ENCODE measurements at regions not wholly inside any gene's neighbourhood (a gene's known extent, or its start where the extent isn't known, plus 50 kb on each side); places are given as distances from the start of the nearest gene placed in this dataset.

GRCh38 chrX:79300856-79301255, 66.3 kb downstream of the ITM2A start:
- DNase-seq (no peak), ATAC-seq (no peak)
- intact Hi-C loops (cut with DNase I, micrococcal nuclease), result no loop called here
- H3K9me3 ChIP-seq, result no peaks in the 10 kb centered on the region
- H3K4me1 ChIP-seq (ENCODE audit: low read depth), result no peaks in the 10 kb centered on the region
- H3K4me3 ChIP-seq, result no peak overlapping the region
- no peaks in the 10 kb centered on the region for H3K36me3 ChIP-seq (ENCODE audit: low read depth)
- no peak for TF ChIP-seq CTCF (IDR thresholded peaks at IDR 0.05)

GRCh38 chrX:79290596-79290995, 76.5 kb downstream of the ITM2A start:
- DNase-seq, result no peak
- Histone ChIP-seq H3K36me3 (ENCODE audit: low read depth) (no peaks in the 10 kb centered on the region), H3K9me3 (no peaks in the 10 kb centered on the region), H3K4me1 (ENCODE audit: low read depth) (no peaks in the 10 kb centered on the region), H3K4me3 (no peak overlapping the region)
- intact Hi-C loops (cut with DNase I, micrococcal nuclease), result no loop called here
- no peak for TF ChIP-seq CTCF (IDR thresholded peaks at IDR 0.05)
- no peak for ATAC-seq

GRCh38 chrX:79288733-79289132, 78.4 kb downstream of the ITM2A start:
- H3K36me3 ChIP-seq (ENCODE audit: low read depth), result no peaks in the 10 kb centered on the region
- intact Hi-C loops (cut with DNase I, micrococcal nuclease), result no loop called here
- ATAC-seq (no peak), DNase-seq (no peak)
- no peak overlapping the region for H3K4me3 ChIP-seq
- no peaks in the 10 kb centered on the region for H3K4me1 ChIP-seq (ENCODE audit: low read depth)
- TF ChIP-seq CTCF (IDR thresholded peaks at IDR 0.05), result no peak
- H3K9me3 ChIP-seq, result no peaks in the 10 kb centered on the region

GRCh38 chrX:79287724-79288123, 79.4 kb downstream of the ITM2A start:
- no peaks in the 10 kb centered on the region for H3K9me3 ChIP-seq
- ATAC-seq (no peak), DNase-seq (no peak)
- H3K4me3 ChIP-seq, result no peak overlapping the region
- intact Hi-C loops (cut with DNase I, micrococcal nuclease), result no loop called here
- H3K4me1 ChIP-seq (ENCODE audit: low read depth), result no peaks in the 10 kb centered on the region
- no peaks in the 10 kb centered on the region for H3K36me3 ChIP-seq (ENCODE audit: low read depth)
- TF ChIP-seq CTCF (IDR thresholded peaks at IDR 0.05), result no peak

GRCh38 chrX:79281775-79282174, 85.4 kb downstream of the ITM2A start:
- Histone ChIP-seq H3K9me3 (no peaks in the 10 kb centered on the region), H3K36me3 (ENCODE audit: low read depth) (no peaks in the 10 kb centered on the region), H3K4me1 (ENCODE audit: low read depth) (no peaks in the 10 kb centered on the region), H3K4me3 (no peak overlapping the region)
- ATAC-seq, result no peak
- intact Hi-C loops (cut with DNase I, micrococcal nuclease), result no loop called here
- no peak for DNase-seq
- TF ChIP-seq CTCF (IDR thresholded peaks at IDR 0.05), result no peak

- TF ChIP-seq CTCF (IDR thresholded peaks at IDR 0.05), result no peak
- ATAC-seq (peak; percentile 76), DNase-seq (peak; percentile 54 to 61 (median 54))
- Histone ChIP-seq H3K4me1 (ENCODE audit: low read depth) (no peaks in the 10 kb centered on the region), H3K4me3 (no peak overlapping the region), H3K36me3 (ENCODE audit: low read depth) (no peaks in the 10 kb centered on the region), H3K9me3 (no peaks in the 10 kb centered on the region)
- intact Hi-C loops (cut with DNase I, micrococcal nuclease), result no loop called here
Observed at GRCh38 chrX:79270401-79270800, 96.7 kb downstream of the ITM2A start.
